K562 (cell line): ENCODE measurements at regions not wholly inside any gene's neighbourhood (a gene's known extent, or its start where the extent isn't known, plus 50 kb on each side); places are given as distances from the start of the nearest gene placed in this dataset.

Source experiments
- ATAC-seq: fragments of 200-7000 bp; cut with Tn5 transposase; 3 replicates; pipeline ENCODE4 v1.9.1; 2020; ENCODE audit warnings: moderate library complexity
- BruUV-seq: library from RNA; stranded (reverse); fragments of 400-500 nt; replicated peaks from 2 replicates; lab custom pipeline; 2021; lab: Mats Ljungman, UMichigan
- CTCF ChIA-PET: fragments of 300-600 bp; formaldehyde crosslinking; extraction: SDS; loops from one replicate; lab custom pipeline; 2021; ENCODE audit warnings: low intra/inter-chr PET ratio; lab: Yijun Ruan, JAX
- POLR2A ChIA-PET: fragments of 300-600, 350-650 bp; sonication (Branson Sonifier 250); formaldehyde crosslinking; extraction: SDS; loops from one replicate; lab custom pipeline; 2021; ENCODE audit warnings: antibody characterized with exemption, inconsistent platforms; lab: Yijun Ruan, JAX
- DNase-seq, 4 experiments: peaks; one replicate each; pipeline versions ENCODE4 v3.0.0 to v3.0.0-alpha.2; 2011 to 2018; ENCODE audit warnings: low spot score in 3 of 4, mixed read lengths in 3 of 4; ENCODE audit errors: extremely low read depth in 1 of 4
- FAIRE-seq: peaks from 2 replicates; lab custom pipeline; 2011; peaks lifted over from hg19 to GRCh38; lab: Jason Lieb, UNC
- H2AFZ ChIP-seq: 2 replicates; pipeline ENCODE4 v1.6.0; 2011; ENCODE audit warnings: low read depth, low read length, control low read depth, inconsistent platforms
- H3K27ac ChIP-seq: fragments of 200-600 bp; 3 replicates; pipeline ENCODE4 v1.8.0; 2011; ENCODE audit warnings: low read depth, mild to moderate bottlenecking, control low read depth, inconsistent platforms, low read length, moderate library complexity, mixed read lengths; ENCODE audit errors: extremely low read depth
- H3K27me3 ChIP-seq, 2 experiments: fragments of 300-600 bp in 1 of 2; 2 replicates in 1 of 2; 3 replicates in 1 of 2; pipeline versions ENCODE4 v1.6.0 to v1.8.0; 2011; ENCODE audit warnings: inconsistent platforms in 2 of 2, low read length in 2 of 2, mild to moderate bottlenecking in 1 of 2, mixed read lengths in 1 of 2, moderate library complexity in 1 of 2; ENCODE audit not compliant: control insufficient read depth in 2 of 2, insufficient read depth in 2 of 2
- H3K36me3 ChIP-seq: fragments of 300-600 bp; 3 replicates; pipeline ENCODE4 v1.8.0; 2011; ENCODE audit warnings: mild to moderate bottlenecking, low read length, inconsistent platforms; ENCODE audit not compliant: control insufficient read depth, insufficient read depth
- H3K4me1 ChIP-seq, 2 experiments: fragments of 200-600 bp in 1 of 2; replicated peaks in 1 of 2; 2 replicates in 1 of 2; 3 replicates in 1 of 2; pipeline versions ENCODE4 v1.5.1 to v1.8.0; 2011; ENCODE audit warnings: inconsistent platforms in 2 of 2, low read length in 2 of 2, mild to moderate bottlenecking in 1 of 2, mixed read lengths in 1 of 2, moderate library complexity in 1 of 2; ENCODE audit not compliant: control insufficient read depth in 2 of 2, insufficient read depth in 2 of 2
- H3K4me2 ChIP-seq: 2 replicates; pipeline ENCODE4 v1.6.1; 2011; ENCODE audit warnings: low read length, control low read depth, inconsistent platforms, mixed read lengths; ENCODE audit not compliant: insufficient read depth
- H3K4me3 ChIP-seq: fragments of 200-600 bp; sonication (generic), shearing (Covaris generic); 2 replicates; pipeline ENCODE4 v1.5.1; 2016; ENCODE audit warnings: control low read depth, inconsistent platforms
- H3K79me2 ChIP-seq: fragments of 200-600 bp; 3 replicates; pipeline ENCODE4 v1.8.0; 2011; ENCODE audit warnings: low read length, inconsistent platforms; ENCODE audit not compliant: control insufficient read depth, insufficient read depth
- H3K9ac ChIP-seq, 2 experiments: 2 replicates each; pipeline versions ENCODE4 v1.6.0 to v1.6.1; 2011; ENCODE audit warnings: low read depth in 2 of 2, low read length in 2 of 2, control low read depth in 1 of 2, inconsistent platforms in 1 of 2, mild to moderate bottlenecking in 1 of 2, mixed read lengths in 1 of 2; ENCODE audit not compliant: insufficient read depth in 1 of 2
- H3K9me1 ChIP-seq: one replicate; pipeline ENCODE4 v1.6.0; 2011; ENCODE audit warnings: inconsistent platforms, mild to moderate bottlenecking, low read length, moderate library complexity; ENCODE audit not compliant: control insufficient read depth, insufficient read depth
- H3K9me3 ChIP-seq: replicated peaks from 2 replicates; pipeline ENCODE4 v1.5.1; 2011; ENCODE audit warnings: low read depth, low read length, inconsistent platforms; ENCODE audit not compliant: control insufficient read depth, insufficient read depth
- H4K20me1 ChIP-seq: replicated peaks from 2 replicates; pipeline ENCODE4 v1.6.1; 2011; ENCODE audit warnings: low read length, inconsistent platforms, mixed read lengths; ENCODE audit not compliant: control insufficient read depth, insufficient read depth
- ELF4 ChIP-seq: fragments of 450-650 bp; formaldehyde crosslinking; IDR thresholded peaks from 2 replicates; pipeline ENCODE4 v1.4.0; 2022; ENCODE audit warnings: missing genetic modification characterization
- FOS ChIP-seq: IDR thresholded peaks from 3 replicates; pipeline ENCODE4 v1.6.1; 2011; ENCODE audit not compliant: insufficient read length; ENCODE audit errors: extremely low read depth
- GABPA ChIP-seq: fragments of 200-800 bp; sonication (Bioruptor generic); conservative IDR thresholded peaks from 2 replicates; pipeline ENCODE4 v1.6.1; 2016; ENCODE audit warnings: low read depth, missing genetic modification characterization, missing compliant biosample characterization
- HCFC1 ChIP-seq: IDR thresholded peaks from 2 replicates; pipeline ENCODE4 v1.6.1; 2012; ENCODE audit warnings: low read depth, low read length, improper control_type of control experiment
- LCOR ChIP-seq: sonication (generic); formaldehyde crosslinking; IDR thresholded peaks from 2 replicates; pipeline ENCODE4 v1.8.0; 2022; ENCODE audit warnings: mild to moderate bottlenecking, missing genetic modification reagents
- NCOA4 ChIP-seq: fragments of 450-650 bp; IDR thresholded peaks from 2 replicates; pipeline ENCODE4 v1.6.1; 2018; ENCODE audit warnings: mild to moderate bottlenecking; ENCODE audit not compliant: partially characterized antibody
- PHF20 ChIP-seq: fragments of 450-650 bp; IDR thresholded peaks from 2 replicates; pipeline ENCODE4 v1.6.1; 2018; ENCODE audit not compliant: partially characterized antibody
- PTBP1 ChIP-seq: fragments of 200-400 bp; formaldehyde crosslinking; IDR thresholded peaks from 2 replicates; pipeline ENCODE4 v1.6.1; 2017; ENCODE audit warnings: low read depth, low read length
- ZKSCAN8 ChIP-seq: fragments of 200-800 bp; sonication (Bioruptor generic); IDR thresholded peaks from 2 replicates; pipeline ENCODE4 v1.6.1; 2016; ENCODE audit warnings: missing genetic modification characterization, missing compliant biosample characterization
- ZNF124 ChIP-seq: sonication (generic); formaldehyde crosslinking; IDR thresholded peaks from 2 replicates; pipeline ENCODE4 v1.8.1; 2022; ENCODE audit warnings: missing genetic modification reagents
- ZNF197 ChIP-seq: fragments of 200-800 bp; sonication (Bioruptor generic); IDR thresholded peaks from 2 replicates; pipeline ENCODE4 v1.6.1; 2016; ENCODE audit warnings: low read depth, missing genetic modification characterization, missing compliant biosample characterization
- ZNF23 ChIP-seq: fragments of 250-450 bp; sonication (Bioruptor Pico); IDR thresholded peaks from 2 replicates; pipeline ENCODE4 v1.4.0; 2020; ENCODE audit warnings: mild to moderate bottlenecking
- WGBS: fragments of 100-300 bp; shearing (Covaris generic); methylation state at CpG from one replicate; pipeline ENCODE4 v1.1.6; 2016; ENCODE audit warnings: low coverage, mixed read lengths; ENCODE audit not compliant: insufficient coverage; ENCODE audit errors: missing lambda C conversion rate; 5-methylcytosine and 5-hydroxymethylcytosine counted together
- in situ Hi-C: fragments of 300-500 bp; cut with MboI; formaldehyde crosslinking; loops from 4 replicates; pipeline ENCODE4 v1.15.0; 2018; ENCODE audit warnings: inconsistent platforms, mixed read lengths
- intact Hi-C: fragments of 100-400 bp; cut with micrococcal nuclease; formaldehyde crosslinking; loops from 2 replicates; pipeline ENCODE4 v1.14.2; 2022
- TF ChIP-seq, protein P1 (sequence below), 2 experiments: fragments of 200-800 bp in 1 of 2; sonication (Bioruptor generic) in 1 of 2; sonication (generic) in 1 of 2; formaldehyde crosslinking in 1 of 2; IDR thresholded peaks in 1 of 2; conservative IDR thresholded peaks in 1 of 2; 2 replicates each; pipeline versions ENCODE4 v1.5.0 to v1.6.1; 2016 to 2020; ENCODE audit warnings: missing compliant biosample characterization in 1 of 2, missing genetic modification characterization in 1 of 2, missing genetic modification reagents in 1 of 2
- TF ChIP-seq, protein P2 (sequence below): fragments of 450-650 bp; formaldehyde crosslinking; IDR thresholded peaks from 2 replicates; pipeline ENCODE4 v1.4.0; 2022; ENCODE audit warnings: mild to moderate bottlenecking, moderate library complexity

GRCh38 chr9:108434036-108434435 lies 421.8 kb downstream of the ACTL7B start (continued):
- TF ChIP-seq ZNF124 (CRISPR knock-in tag), result no peak
- TF ChIP-seq, protein P1, sequence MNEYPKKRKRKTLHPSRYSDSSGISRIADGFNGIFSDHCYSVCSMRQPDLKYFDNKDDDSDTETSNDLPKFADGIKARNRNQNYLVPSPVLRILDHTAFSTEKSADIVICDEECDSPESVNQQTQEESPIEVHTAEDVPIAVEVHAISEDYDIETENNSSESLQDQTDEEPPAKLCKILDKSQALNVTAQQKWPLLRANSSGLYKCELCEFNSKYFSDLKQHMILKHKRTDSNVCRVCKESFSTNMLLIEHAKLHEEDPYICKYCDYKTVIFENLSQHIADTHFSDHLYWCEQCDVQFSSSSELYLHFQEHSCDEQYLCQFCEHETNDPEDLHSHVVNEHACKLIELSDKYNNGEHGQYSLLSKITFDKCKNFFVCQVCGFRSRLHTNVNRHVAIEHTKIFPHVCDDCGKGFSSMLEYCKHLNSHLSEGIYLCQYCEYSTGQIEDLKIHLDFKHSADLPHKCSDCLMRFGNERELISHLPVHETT (CRISPR knock-in tag; conservative IDR thresholded peaks at IDR 0.05 in 1 of 2, IDR thresholded peaks at IDR 0.05 in 1 of 2), result no peak
- TF ChIP-seq ZKSCAN8, result no peak
- no peak for TF ChIP-seq GABPA (tag)
- TF ChIP-seq HCFC1, result no peak

GRCh38 chr9:108430655-108431054 lies 425.1 kb downstream of the ACTL7B start:
- H3K27ac ChIP-seq, result no peak overlapping the region
- H3K9me3 ChIP-seq, result no peaks in the 10 kb centered on the region
- no peaks in the 10 kb centered on the region for H3K4me1 ChIP-seq
- DNase-seq (no peak), FAIRE-seq (no peak), ATAC-seq (no peak)
- POLR2A ChIA-PET, result no interaction called here
- no peaks in the 10 kb centered on the region for H3K9me1 ChIP-seq
- H3K27me3 ChIP-seq, result no peaks in the 10 kb centered on the region
- H3K4me3 ChIP-seq, result no peak overlapping the region
- in situ Hi-C loops, result no loop called here
- 0% methylated on average over 2 of the region's 2 CpGs for WGBS
- no peak overlapping the region for H2AFZ ChIP-seq
- CTCF ChIA-PET, result no interaction called here
- no TSS peak for BruUV-seq
- H4K20me1 ChIP-seq, result no peaks in the 10 kb centered on the region
- no peaks in the 10 kb centered on the region for H3K79me2 ChIP-seq
- intact Hi-C loops, result loop anchor here (10.0 kb wide), 1 partner anchor 946 kb away; the partner anchor contains the start of gene KLF4
- no peak overlapping the region for H3K9ac ChIP-seq
- H3K36me3 ChIP-seq, result no peaks in the 10 kb centered on the region
- TF ChIP-seq FOS (no peak), ELF4 (CRISPR knock-in tag) (no peak), PTBP1 (no peak), LCOR (CRISPR knock-in tag) (no peak), NCOA4 (no peak), ZNF23 (no peak), ZNF197 (CRISPR knock-in tag) (no peak), PHF20 (no peak)
- TF ChIP-seq, protein P2, sequence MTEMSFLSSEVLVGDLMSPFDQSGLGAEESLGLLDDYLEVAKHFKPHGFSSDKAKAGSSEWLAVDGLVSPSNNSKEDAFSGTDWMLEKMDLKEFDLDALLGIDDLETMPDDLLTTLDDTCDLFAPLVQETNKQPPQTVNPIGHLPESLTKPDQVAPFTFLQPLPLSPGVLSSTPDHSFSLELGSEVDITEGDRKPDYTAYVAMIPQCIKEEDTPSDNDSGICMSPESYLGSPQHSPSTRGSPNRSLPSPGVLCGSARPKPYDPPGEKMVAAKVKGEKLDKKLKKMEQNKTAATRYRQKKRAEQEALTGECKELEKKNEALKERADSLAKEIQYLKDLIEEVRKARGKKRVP (CRISPR knock-in tag), result no peak
- no peak overlapping the region for H3K4me2 ChIP-seq
